Kidney (tissue), 13 donors: ENCODE measurements at regions not wholly inside any gene's neighbourhood (a gene's known extent, or its start where the extent isn't known, plus 50 kb on each side); places are given as distances from the start of the nearest gene placed in this dataset.

Source experiments
- DNase-seq, 5 donors: peaks; one replicate each; pipeline ENCODE4 v3.0.0-alpha.2; 2013 to 2020
- FAIRE-seq: peaks from 2 replicates; lab custom pipeline; 2012; peaks lifted over from hg19 to GRCh38; lab: Jason Lieb, UNC
- H3K27ac ChIP-seq, 2 donors: one replicate each; pipeline ENCODE4 v1.7.0; 2013; ENCODE audit warnings: low read depth in 2 of 2, low read length in 2 of 2, inconsistent platforms in 1 of 2
- H3K27me3 ChIP-seq: one replicate; pipeline ENCODE4 v1.7.1; 2013; ENCODE audit warnings: low read length, inconsistent platforms; ENCODE audit not compliant: control insufficient read depth, insufficient read depth
- H3K36me3 ChIP-seq, 3 donors: one replicate each; pipeline versions ENCODE4 v1.7.0 to v1.7.1; 2013; ENCODE audit warnings: low read length in 3 of 3, control low read depth in 1 of 3, inconsistent platforms in 1 of 3; ENCODE audit not compliant: insufficient read depth in 3 of 3, control insufficient read depth in 2 of 3
- H3K4me1 ChIP-seq, 3 donors: one replicate each; pipeline versions ENCODE4 v1.7.0 to v1.7.1; 2013; ENCODE audit warnings: low read length in 3 of 3, inconsistent platforms in 1 of 3, low read depth in 1 of 3; ENCODE audit not compliant: control insufficient read depth in 2 of 3, insufficient read depth in 2 of 3
- H3K4me3 ChIP-seq, 3 donors: one replicate each; pipeline versions ENCODE4 v1.7.0 to v1.8.1; 2013; ENCODE audit warnings: low read length in 3 of 3, control low read depth in 1 of 3, inconsistent platforms in 1 of 3
- H3K9ac ChIP-seq, 3 donors: one replicate each; pipeline versions ENCODE4 v1.7.0 to v1.7.1; 2013; ENCODE audit warnings: low read length in 3 of 3, control low read depth in 1 of 3, inconsistent platforms in 1 of 3
- H3K9me3 ChIP-seq, 3 donors: one replicate each; pipeline versions ENCODE4 v1.7.0 to v1.7.1; 2013; ENCODE audit warnings: low read length in 3 of 3, control low read depth in 1 of 3, inconsistent platforms in 1 of 3; ENCODE audit not compliant: control insufficient read depth in 2 of 3, insufficient read depth in 1 of 3
- CTCF ChIP-seq: IDR thresholded peaks from 3 replicates; pipeline ENCODE4 v1.5.1; 2012; ENCODE audit warnings: mild to moderate bottlenecking, moderate library complexity, borderline replicate concordance; ENCODE audit not compliant: insufficient read depth; ENCODE audit errors: extremely low read depth
- intact Hi-C: fragments of 100-400 bp; cut with DNase I; formaldehyde crosslinking; loops from one replicate; pipeline ENCODE4 v1.11.1; 2022
- donor health status: control.
- donor health status: control.
- donor health status: control.
- donor health status: control.
- donor health status: control.
- donor health status: DM: yes; HTN: yes; CAD: no.
- donor health status: Normal renal cell carcinoma (clear cell type).

GRCh38 chr10:42952349-42952748, 124.5 kb upstream of the RET start:
- intact Hi-C loops, result no loop called here
- H3K27ac ChIP-seq, result no peak overlapping the region

GRCh38 chr10:42952931-42953683, 123.8 kb upstream of the RET start:
- intact Hi-C loops, result no loop called here
- no peak overlapping the region for H3K9ac ChIP-seq
- no peaks in the 10 kb centered on the region for H3K36me3 ChIP-seq
- no peaks in the 10 kb centered on the region for H3K9me3 ChIP-seq
- no peak for FAIRE-seq
- peaks cover 0 to 9% (median 0%) of the 10 kb centered on the region in 3 donors for H3K4me1 ChIP-seq
- H3K4me3 ChIP-seq, result no peak overlapping the region
- H3K27ac ChIP-seq, result no peak overlapping the region
- H3K27me3 ChIP-seq, result no peaks in the 10 kb centered on the region
- TF ChIP-seq CTCF, result no peak
- DNase-seq, result peak in 2 of 5 donors; percentile 6 to 43

More at GRCh38 chr10:42952349-42952748, 124.5 kb upstream of the RET start:
- no peak overlapping the region for H3K4me3 ChIP-seq
- DNase-seq, result peak; percentile 59 to 92 (median 71)
- H3K4me1 ChIP-seq, result peaks cover 0 to 9% (median 0%) of the 10 kb centered on the region in 3 donors
- no peak for FAIRE-seq
- no peak for TF ChIP-seq CTCF
- no peaks in the 10 kb centered on the region for H3K27me3 ChIP-seq
- peaks cover 0 to 2% (median 0%) of the 10 kb centered on the region in 3 donors for H3K9me3 ChIP-seq
- no peaks in the 10 kb centered on the region for H3K36me3 ChIP-seq
- no peak overlapping the region for H3K9ac ChIP-seq

- intact Hi-C loops, result no loop called here
- DNase-seq (peak in 3 of 5 donors; percentile 7 to 41 (median 33)), FAIRE-seq (no peak)
- TF ChIP-seq CTCF, result no peak
- no peaks in the 10 kb centered on the region for H3K9me3 ChIP-seq
- H3K4me1 ChIP-seq, result peaks cover 0 to 9% (median 0%) of the 10 kb centered on the region in 3 donors
- H3K27ac ChIP-seq, result no peak overlapping the region
- no peak overlapping the region for H3K4me3 ChIP-seq
- H3K36me3 ChIP-seq, result no peaks in the 10 kb centered on the region
- no peak overlapping the region for H3K9ac ChIP-seq
- no peaks in the 10 kb centered on the region for H3K27me3 ChIP-seq
These were observed 122.9 kb upstream of the RET start for GRCh38 chr10:42953684-42954674.
